K562 (cell line): ENCODE measurements at regions not wholly inside any gene's neighbourhood (a gene's known extent, or its start where the extent isn't known, plus 50 kb on each side); places are given as distances from the start of the nearest gene placed in this dataset.

Experiments
- ATAC-seq: fragments of 200-7000 bp; cut with Tn5 transposase; 3 replicates; pipeline ENCODE4 v1.9.1; 2020; ENCODE audit warnings: moderate library complexity
- BruUV-seq: library from RNA; stranded (reverse); fragments of 400-500 nt; replicated peaks from 2 replicates; lab custom pipeline; 2021; lab: Mats Ljungman, UMichigan
- CTCF ChIA-PET: fragments of 300-600 bp; formaldehyde crosslinking; extraction: SDS; loops from one replicate; lab custom pipeline; 2021; ENCODE audit warnings: low intra/inter-chr PET ratio; lab: Yijun Ruan, JAX
- POLR2A ChIA-PET: fragments of 300-600, 350-650 bp; sonication (Branson Sonifier 250); formaldehyde crosslinking; extraction: SDS; loops from one replicate; lab custom pipeline; 2021; ENCODE audit warnings: antibody characterized with exemption, inconsistent platforms; lab: Yijun Ruan, JAX
- DNase-seq, 4 experiments: peaks; one replicate each; pipeline versions ENCODE4 v3.0.0 to v3.0.0-alpha.2; 2011 to 2018; ENCODE audit warnings: low spot score in 3 of 4, mixed read lengths in 3 of 4; ENCODE audit errors: extremely low read depth in 1 of 4
- FAIRE-seq: peaks from 2 replicates; lab custom pipeline; 2011; peaks lifted over from hg19 to GRCh38; lab: Jason Lieb, UNC
- H2AFZ ChIP-seq: 2 replicates; pipeline ENCODE4 v1.6.0; 2011; ENCODE audit warnings: low read depth, low read length, control low read depth, inconsistent platforms
- H3K27ac ChIP-seq: fragments of 200-600 bp; 3 replicates; pipeline ENCODE4 v1.8.0; 2011; ENCODE audit warnings: low read depth, mild to moderate bottlenecking, control low read depth, inconsistent platforms, low read length, moderate library complexity, mixed read lengths; ENCODE audit errors: extremely low read depth
- H3K27me3 ChIP-seq, 2 experiments: fragments of 300-600 bp in 1 of 2; 2 replicates in 1 of 2; 3 replicates in 1 of 2; pipeline versions ENCODE4 v1.6.0 to v1.8.0; 2011; ENCODE audit warnings: inconsistent platforms in 2 of 2, low read length in 2 of 2, mild to moderate bottlenecking in 1 of 2, mixed read lengths in 1 of 2, moderate library complexity in 1 of 2; ENCODE audit not compliant: control insufficient read depth in 2 of 2, insufficient read depth in 2 of 2
- H3K36me3 ChIP-seq: fragments of 300-600 bp; 3 replicates; pipeline ENCODE4 v1.8.0; 2011; ENCODE audit warnings: mild to moderate bottlenecking, low read length, inconsistent platforms; ENCODE audit not compliant: control insufficient read depth, insufficient read depth
- H3K4me1 ChIP-seq, 2 experiments: fragments of 200-600 bp in 1 of 2; replicated peaks in 1 of 2; 2 replicates in 1 of 2; 3 replicates in 1 of 2; pipeline versions ENCODE4 v1.5.1 to v1.8.0; 2011; ENCODE audit warnings: inconsistent platforms in 2 of 2, low read length in 2 of 2, mild to moderate bottlenecking in 1 of 2, mixed read lengths in 1 of 2, moderate library complexity in 1 of 2; ENCODE audit not compliant: control insufficient read depth in 2 of 2, insufficient read depth in 2 of 2
- H3K4me2 ChIP-seq: 2 replicates; pipeline ENCODE4 v1.6.1; 2011; ENCODE audit warnings: low read length, control low read depth, inconsistent platforms, mixed read lengths; ENCODE audit not compliant: insufficient read depth
- H3K4me3 ChIP-seq: fragments of 200-600 bp; sonication (generic), shearing (Covaris generic); 2 replicates; pipeline ENCODE4 v1.5.1; 2016; ENCODE audit warnings: control low read depth, inconsistent platforms
- H3K79me2 ChIP-seq: fragments of 200-600 bp; 3 replicates; pipeline ENCODE4 v1.8.0; 2011; ENCODE audit warnings: low read length, inconsistent platforms; ENCODE audit not compliant: control insufficient read depth, insufficient read depth
- H3K9ac ChIP-seq, 2 experiments: 2 replicates each; pipeline versions ENCODE4 v1.6.0 to v1.6.1; 2011; ENCODE audit warnings: low read depth in 2 of 2, low read length in 2 of 2, control low read depth in 1 of 2, inconsistent platforms in 1 of 2, mild to moderate bottlenecking in 1 of 2, mixed read lengths in 1 of 2; ENCODE audit not compliant: insufficient read depth in 1 of 2
- H3K9me1 ChIP-seq: one replicate; pipeline ENCODE4 v1.6.0; 2011; ENCODE audit warnings: inconsistent platforms, mild to moderate bottlenecking, low read length, moderate library complexity; ENCODE audit not compliant: control insufficient read depth, insufficient read depth
- H3K9me3 ChIP-seq: replicated peaks from 2 replicates; pipeline ENCODE4 v1.5.1; 2011; ENCODE audit warnings: low read depth, low read length, inconsistent platforms; ENCODE audit not compliant: control insufficient read depth, insufficient read depth
- H4K20me1 ChIP-seq: replicated peaks from 2 replicates; pipeline ENCODE4 v1.6.1; 2011; ENCODE audit warnings: low read length, inconsistent platforms, mixed read lengths; ENCODE audit not compliant: control insufficient read depth, insufficient read depth
- ARID1B ChIP-seq: fragments of 450-650 bp; IDR thresholded peaks from 2 replicates; pipeline ENCODE4 v1.6.1; 2016; ENCODE audit warnings: antibody characterized with exemption, mild to moderate bottlenecking, inconsistent platforms
- ARNT ChIP-seq, 2 experiments: fragments of 450-650 bp; IDR thresholded peaks; 2 replicates each; pipeline ENCODE4 v1.6.1; 2016; ENCODE audit warnings: mild to moderate bottlenecking in 1 of 2
- CREM ChIP-seq: IDR thresholded peaks from 2 replicates; pipeline ENCODE4 v1.6.1; 2014; ENCODE audit warnings: antibody characterized with exemption, low read depth
- FUS ChIP-seq: fragments of 200-400 bp; formaldehyde crosslinking; optimal IDR thresholded peaks from 2 replicates; pipeline ENCODE3; 2017; ENCODE audit warnings: low read depth, low read length
- LEF1 ChIP-seq: fragments of 450-650 bp; IDR thresholded peaks from 2 replicates; pipeline ENCODE4 v1.6.1; 2016; ENCODE audit warnings: mild to moderate bottlenecking
- MAFG ChIP-seq: fragments of 450-650 bp; conservative IDR thresholded peaks from 2 replicates; pipeline ENCODE4 v1.6.1; 2016; ENCODE audit warnings: missing genetic modification characterization, missing compliant biosample characterization
- NR1H2 ChIP-seq: sonication (generic); formaldehyde crosslinking; IDR thresholded peaks from 2 replicates; pipeline ENCODE4 v1.4.0; 2020; ENCODE audit warnings: mild to moderate bottlenecking, missing genetic modification reagents
- NR3C1 ChIP-seq: sonication (generic); formaldehyde crosslinking; IDR thresholded peaks from 2 replicates; pipeline ENCODE4 v1.8.1; 2022; ENCODE audit warnings: missing genetic modification reagents
- PCBP2 ChIP-seq: fragments of 200-400 bp; formaldehyde crosslinking; IDR thresholded peaks from 2 replicates; pipeline ENCODE4 v1.6.1; 2018; ENCODE audit warnings: low read length, low read depth, mild to moderate bottlenecking, moderate library complexity; ENCODE audit not compliant: poor library complexity, severe bottlenecking
- RCOR1 ChIP-seq, 2 experiments: IDR thresholded peaks; 2 replicates each; pipeline ENCODE4 v1.6.1; 2012; ENCODE audit warnings: low read depth in 2 of 2, low read length in 2 of 2, borderline replicate concordance in 1 of 2, improper control_type of control experiment in 1 of 2
- THRA ChIP-seq: fragments of 450-650 bp; IDR thresholded peaks from 2 replicates; pipeline ENCODE4 v1.6.1; 2017; ENCODE audit warnings: mild to moderate bottlenecking, moderate library complexity
- ZBTB34 ChIP-seq: fragments of 250-450 bp; sonication (Bioruptor Pico); IDR thresholded peaks from 2 replicates; pipeline ENCODE4 v1.8.0; 2021; ENCODE audit warnings: mild to moderate bottlenecking, moderate library complexity
- ZC3H8 ChIP-seq: fragments of 450-650 bp; IDR thresholded peaks from 2 replicates; pipeline ENCODE4 v1.6.1; 2017
- ZFPM2 ChIP-seq: fragments of 250-450 bp; sonication (Bioruptor Pico); IDR thresholded peaks from 2 replicates; pipeline ENCODE4 v1.5.1; 2022; ENCODE audit warnings: mild to moderate bottlenecking
- ZNF197 ChIP-seq: fragments of 200-800 bp; sonication (Bioruptor generic); IDR thresholded peaks from 2 replicates; pipeline ENCODE4 v1.6.1; 2016; ENCODE audit warnings: low read depth, missing genetic modification characterization, missing compliant biosample characterization
- ZNF212 ChIP-seq: fragments of 450-650 bp; formaldehyde crosslinking; IDR thresholded peaks from 2 replicates; pipeline ENCODE4 v1.4.0; 2020; ENCODE audit warnings: mild to moderate bottlenecking
- WGBS: fragments of 100-300 bp; shearing (Covaris generic); methylation state at CpG from one replicate; pipeline ENCODE4 v1.1.6; 2016; ENCODE audit warnings: low coverage, mixed read lengths; ENCODE audit not compliant: insufficient coverage; ENCODE audit errors: missing lambda C conversion rate; 5-methylcytosine and 5-hydroxymethylcytosine counted together
- in situ Hi-C: fragments of 300-500 bp; cut with MboI; formaldehyde crosslinking; loops from 4 replicates; pipeline ENCODE4 v1.15.0; 2018; ENCODE audit warnings: inconsistent platforms, mixed read lengths
- intact Hi-C: fragments of 100-400 bp; cut with micrococcal nuclease; formaldehyde crosslinking; loops from 2 replicates; pipeline ENCODE4 v1.14.2; 2022
- TF ChIP-seq, protein P1 (sequence below): fragments of 450-650 bp; IDR thresholded peaks from 2 replicates; pipeline ENCODE4 v1.6.1; 2016

- TF ChIP-seq THRA (no peak), CREM (no peak), NR3C1 (no peak), PCBP2 (no peak), ARNT (IDR thresholded peaks at IDR 0.05) (no peak), ZBTB34 (CRISPR knock-in tag) (no peak), ARID1B (no peak), RCOR1 (IDR thresholded peaks at IDR 0.05; ENCODE audit: borderline replicate concordance in 1 of 2, low read depth in 2 of 2, low read length in 2 of 2) (no peak), ZNF212 (no peak), FUS (no peak), ZNF197 (CRISPR knock-in tag) (no peak), ZFPM2 (CRISPR knock-in tag) (no peak), ZC3H8 (no peak), LEF1 (no peak), MAFG (tag) (no peak), NR1H2 (CRISPR knock-in tag) (no peak)
- TF ChIP-seq, protein P1, sequence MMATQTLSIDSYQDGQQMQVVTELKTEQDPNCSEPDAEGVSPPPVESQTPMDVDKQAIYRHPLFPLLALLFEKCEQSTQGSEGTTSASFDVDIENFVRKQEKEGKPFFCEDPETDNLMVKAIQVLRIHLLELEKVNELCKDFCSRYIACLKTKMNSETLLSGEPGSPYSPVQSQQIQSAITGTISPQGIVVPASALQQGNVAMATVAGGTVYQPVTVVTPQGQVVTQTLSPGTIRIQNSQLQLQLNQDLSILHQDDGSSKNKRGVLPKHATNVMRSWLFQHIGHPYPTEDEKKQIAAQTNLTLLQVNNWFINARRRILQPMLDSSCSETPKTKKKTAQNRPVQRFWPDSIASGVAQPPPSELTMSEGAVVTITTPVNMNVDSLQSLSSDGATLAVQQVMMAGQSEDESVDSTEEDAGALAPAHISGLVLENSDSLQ: no peak
- H3K27me3 ChIP-seq: peaks cover 9 to 17% of the 10 kb centered on the region in 2 experiments
- no peak overlapping the region for H3K27ac ChIP-seq
- CTCF ChIA-PET: no interaction called here
- no peaks in the 10 kb centered on the region for H3K79me2 ChIP-seq
- no peaks in the 10 kb centered on the region for H4K20me1 ChIP-seq
- H3K9me3 ChIP-seq: no peaks in the 10 kb centered on the region; the same call in 1 of the 2 replicates
- peaks cover 0 to 6% of the 10 kb centered on the region in 2 experiments; a peak in 1 of 5 replicates for H3K4me1 ChIP-seq
- WGBS: 5% methylated on average over 4 of the region's 4 CpGs
- H2AFZ ChIP-seq: no peak overlapping the region
- ATAC-seq (no peak), FAIRE-seq (no peak), DNase-seq (no peak)
- no peaks in the 10 kb centered on the region for H3K36me3 ChIP-seq
- in situ Hi-C loops: no loop called here
- H3K9me1 ChIP-seq: no peaks in the 10 kb centered on the region
- no peak overlapping the region for H3K4me3 ChIP-seq
- no peak overlapping the region for H3K4me2 ChIP-seq
- POLR2A ChIA-PET: no interaction called here
- H3K9ac ChIP-seq: no peak overlapping the region
- BruUV-seq: no TSS peak
- intact Hi-C loops: no loop called here
These were observed 71.8 kb upstream of the NFIL3 start for GRCh38 chr9:91495450-91495849.
